ENCODE measurements at regions not wholly inside any gene's neighbourhood (a gene's known extent, or its start where the extent isn't known, plus 50 kb on each side); places are given as distances from the start of the nearest gene placed in this dataset.

DNA sequence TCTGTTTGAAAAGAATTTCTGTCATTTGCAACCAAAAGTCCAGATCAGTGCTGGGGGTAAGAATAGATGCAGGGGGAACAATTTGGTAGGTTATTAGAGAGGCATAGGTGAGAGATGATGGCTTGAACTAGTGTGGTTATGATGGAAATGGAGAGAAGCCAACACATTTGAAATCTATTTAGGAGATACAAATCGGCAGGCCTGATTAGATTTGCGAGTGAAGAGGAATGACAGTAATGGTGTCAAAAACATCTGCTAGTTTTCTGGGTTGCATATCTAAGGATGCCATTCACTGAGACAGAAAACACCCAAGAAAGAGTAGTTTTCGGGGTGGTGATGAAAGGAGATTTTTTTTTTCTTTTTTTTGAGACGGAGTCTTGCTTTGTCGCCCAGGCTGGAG, 138.1 kb downstream of the LMNTD1 start:
- TF ChIP-seq, protein P1, sequence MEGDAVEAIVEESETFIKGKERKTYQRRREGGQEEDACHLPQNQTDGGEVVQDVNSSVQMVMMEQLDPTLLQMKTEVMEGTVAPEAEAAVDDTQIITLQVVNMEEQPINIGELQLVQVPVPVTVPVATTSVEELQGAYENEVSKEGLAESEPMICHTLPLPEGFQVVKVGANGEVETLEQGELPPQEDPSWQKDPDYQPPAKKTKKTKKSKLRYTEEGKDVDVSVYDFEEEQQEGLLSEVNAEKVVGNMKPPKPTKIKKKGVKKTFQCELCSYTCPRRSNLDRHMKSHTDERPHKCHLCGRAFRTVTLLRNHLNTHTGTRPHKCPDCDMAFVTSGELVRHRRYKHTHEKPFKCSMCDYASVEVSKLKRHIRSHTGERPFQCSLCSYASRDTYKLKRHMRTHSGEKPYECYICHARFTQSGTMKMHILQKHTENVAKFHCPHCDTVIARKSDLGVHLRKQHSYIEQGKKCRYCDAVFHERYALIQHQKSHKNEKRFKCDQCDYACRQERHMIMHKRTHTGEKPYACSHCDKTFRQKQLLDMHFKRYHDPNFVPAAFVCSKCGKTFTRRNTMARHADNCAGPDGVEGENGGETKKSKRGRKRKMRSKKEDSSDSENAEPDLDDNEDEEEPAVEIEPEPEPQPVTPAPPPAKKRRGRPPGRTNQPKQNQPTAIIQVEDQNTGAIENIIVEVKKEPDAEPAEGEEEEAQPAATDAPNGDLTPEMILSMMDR (IDR thresholded peaks at IDR 0.05; ENCODE audit: insufficient read depth, low read length): no peak
- no peak for TF ChIP-seq POLR2AphosphoS5 (IDR thresholded peaks at IDR 0.05; ENCODE audit: low read depth)
- TF ChIP-seq REST (IDR thresholded peaks at IDR 0.05; ENCODE audit: insufficient replicate concordance, low read depth): no peak
- TF ChIP-seq SPI1 (IDR thresholded peaks at IDR 0.05; ENCODE audit: borderline replicate concordance, low read depth): no peak
- no peak for TF ChIP-seq GABPA (IDR thresholded peaks at IDR 0.05; ENCODE audit: low read depth)

All from HL-60 (cell line).